DND-41 (cell line): ENCODE measurements at regions not wholly inside any gene's neighbourhood (a gene's known extent, or its start where the extent isn't known, plus 50 kb on each side); places are given as distances from the start of the nearest gene placed in this dataset.
"Not testable (repeated sequence)": the region's sequence is repeated elsewhere in the genome, so short reads cannot be mapped to it uniquely, and the experiment has no call there.

Source experiments
- ATAC-seq: fragments of 200-7000 bp; cut with Tn5 transposase; 3 replicates; pipeline ENCODE4 v1.9.1; 2021; ENCODE audit warnings: low read depth; ENCODE audit not compliant: insufficient read depth
- DNase-seq: peaks from one replicate; pipeline ENCODE4 v3.0.0-alpha.2; 2020
- H2AFZ ChIP-seq: 2 replicates; pipeline ENCODE4 v1.6.0; 2012; ENCODE audit warnings: low read depth, low read length
- H3K27ac ChIP-seq: 2 replicates; pipeline ENCODE4 v1.5.1; 2012; ENCODE audit warnings: low read length, inconsistent platforms
- H3K27me3 ChIP-seq: fragments of 200-600 bp; sonication (generic); 2 replicates; pipeline ENCODE4 v1.6.0; 2012; ENCODE audit warnings: low read length, mild to moderate bottlenecking, inconsistent platforms; ENCODE audit not compliant: insufficient read depth, poor library complexity
- H3K36me3 ChIP-seq: 2 replicates; pipeline ENCODE4 v1.5.1; 2012; ENCODE audit warnings: low read length, inconsistent platforms; ENCODE audit not compliant: insufficient read depth
- H3K4me1 ChIP-seq: 2 replicates; pipeline ENCODE4 v1.5.1; 2012; ENCODE audit warnings: mild to moderate bottlenecking, low read length; ENCODE audit not compliant: insufficient read depth
- H3K4me2 ChIP-seq: 2 replicates; pipeline ENCODE4 v1.6.0; 2012; ENCODE audit warnings: mild to moderate bottlenecking, moderate library complexity, low read length, inconsistent platforms; ENCODE audit not compliant: insufficient read depth
- H3K4me3 ChIP-seq, 2 experiments: fragments of 200-600 bp in 1 of 2; shearing (Covaris generic) in 1 of 2; 2 replicates each; pipeline ENCODE4 v1.5.1; 2012 to 2016; ENCODE audit warnings: inconsistent platforms in 2 of 2, low read length in 2 of 2, mild to moderate bottlenecking in 2 of 2, low read depth in 1 of 2, moderate library complexity in 1 of 2
- H3K79me2 ChIP-seq: 2 replicates; pipeline ENCODE4 v1.6.0; 2012; ENCODE audit warnings: low read length, inconsistent platforms; ENCODE audit not compliant: insufficient read depth
- H3K9ac ChIP-seq: 2 replicates; pipeline ENCODE4 v1.6.0; 2012; ENCODE audit warnings: low read depth, mild to moderate bottlenecking, inconsistent platforms, low read length, moderate library complexity
- H3K9me3 ChIP-seq: 2 replicates; pipeline ENCODE4 v1.5.1; 2012; ENCODE audit warnings: low read length, moderate library complexity, mild to moderate bottlenecking, inconsistent platforms; ENCODE audit not compliant: insufficient read depth, severe bottlenecking
- H4K20me1 ChIP-seq: 2 replicates; pipeline ENCODE4 v1.6.0; 2012; ENCODE audit warnings: low read length; ENCODE audit not compliant: insufficient read depth
- EZH2 ChIP-seq: IDR thresholded peaks from 3 replicates; pipeline ENCODE4 v1.6.1; 2012; ENCODE audit warnings: borderline replicate concordance, low read depth, mild to moderate bottlenecking, moderate library complexity, low read length, inconsistent platforms; ENCODE audit not compliant: severe bottlenecking
- TF ChIP-seq, protein P1 (sequence below): IDR thresholded peaks from 2 replicates; pipeline ENCODE4 v1.5.1; 2012; ENCODE audit warnings: borderline replicate concordance, low read length, moderate library complexity, mild to moderate bottlenecking; ENCODE audit not compliant: poor library complexity, severe bottlenecking; ENCODE audit errors: extremely low read depth

DNA sequence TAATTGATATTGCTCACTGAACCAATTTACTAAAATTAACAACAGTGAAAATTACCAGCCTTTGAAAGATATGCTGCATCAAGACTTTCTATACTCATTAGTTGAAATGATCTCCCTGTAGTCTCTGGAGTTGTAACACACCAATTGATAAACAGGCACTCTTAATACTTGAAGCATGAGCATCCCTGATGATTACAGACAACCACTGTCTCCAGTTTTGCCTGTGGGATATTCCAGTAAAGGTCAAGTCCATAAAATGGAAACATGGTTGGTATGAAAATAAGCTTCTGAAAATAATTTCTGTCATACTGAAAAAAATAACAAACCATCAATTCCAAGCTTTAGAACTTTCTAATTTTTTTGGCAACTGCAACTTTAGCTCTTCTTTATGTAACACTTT lies 405.8 kb downstream of the SPRY2 start:
- ATAC-seq (no peak), DNase-seq (no peak)
- Histone ChIP-seq H3K9me3 (no peaks in the 10 kb centered on the region), H4K20me1 (no peaks in the 10 kb centered on the region), H3K4me3 (no peak overlapping the region), H3K4me1 (no peaks in the 10 kb centered on the region), H3K27me3 (no peaks in the 10 kb centered on the region), H3K36me3 (no peaks in the 10 kb centered on the region), H3K9ac (no peak overlapping the region), H3K79me2 (no peaks in the 10 kb centered on the region), H3K4me2 (no peak overlapping the region), H3K27ac (no peak overlapping the region), H2AFZ (no peak overlapping the region)
- no peak for TF ChIP-seq EZH2
- TF ChIP-seq, protein P1, sequence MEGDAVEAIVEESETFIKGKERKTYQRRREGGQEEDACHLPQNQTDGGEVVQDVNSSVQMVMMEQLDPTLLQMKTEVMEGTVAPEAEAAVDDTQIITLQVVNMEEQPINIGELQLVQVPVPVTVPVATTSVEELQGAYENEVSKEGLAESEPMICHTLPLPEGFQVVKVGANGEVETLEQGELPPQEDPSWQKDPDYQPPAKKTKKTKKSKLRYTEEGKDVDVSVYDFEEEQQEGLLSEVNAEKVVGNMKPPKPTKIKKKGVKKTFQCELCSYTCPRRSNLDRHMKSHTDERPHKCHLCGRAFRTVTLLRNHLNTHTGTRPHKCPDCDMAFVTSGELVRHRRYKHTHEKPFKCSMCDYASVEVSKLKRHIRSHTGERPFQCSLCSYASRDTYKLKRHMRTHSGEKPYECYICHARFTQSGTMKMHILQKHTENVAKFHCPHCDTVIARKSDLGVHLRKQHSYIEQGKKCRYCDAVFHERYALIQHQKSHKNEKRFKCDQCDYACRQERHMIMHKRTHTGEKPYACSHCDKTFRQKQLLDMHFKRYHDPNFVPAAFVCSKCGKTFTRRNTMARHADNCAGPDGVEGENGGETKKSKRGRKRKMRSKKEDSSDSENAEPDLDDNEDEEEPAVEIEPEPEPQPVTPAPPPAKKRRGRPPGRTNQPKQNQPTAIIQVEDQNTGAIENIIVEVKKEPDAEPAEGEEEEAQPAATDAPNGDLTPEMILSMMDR: no peak

DNA sequence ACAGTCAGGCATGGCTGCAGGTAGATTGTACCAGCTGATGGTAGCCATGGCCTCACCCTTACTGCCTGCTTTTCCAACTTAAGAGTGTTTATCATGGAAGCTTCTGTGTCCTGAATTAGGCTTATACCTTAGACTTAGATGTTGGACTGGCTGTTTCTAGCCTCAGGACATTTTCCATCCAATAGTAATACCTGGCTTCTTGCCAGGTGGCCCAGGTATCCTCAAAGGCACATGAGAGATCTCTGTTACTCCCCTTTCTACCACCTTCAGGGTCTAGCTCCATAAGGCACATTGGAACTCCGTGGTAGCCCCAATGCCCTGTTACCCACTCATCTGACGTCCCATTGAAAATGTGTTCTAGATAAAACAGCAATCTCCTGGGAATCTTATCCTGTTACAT lies 407.5 kb downstream of the SPRY2 start:
- DNase-seq: no peak
- Histone ChIP-seq H3K4me1 (no peaks in the 10 kb centered on the region), H3K4me3 (no peak overlapping the region), H3K4me2 (no peak overlapping the region), H3K9ac (no peak overlapping the region), H3K36me3 (no peaks in the 10 kb centered on the region), H3K27me3 (no peaks in the 10 kb centered on the region), H3K9me3 (no peaks in the 10 kb centered on the region), H3K79me2 (no peaks in the 10 kb centered on the region), H2AFZ (no peak overlapping the region), H4K20me1 (no peaks in the 10 kb centered on the region), H3K27ac (no peak overlapping the region)
- TF ChIP-seq, protein P1: no peak
- no peak for TF ChIP-seq EZH2
- ATAC-seq: no peak

DNA sequence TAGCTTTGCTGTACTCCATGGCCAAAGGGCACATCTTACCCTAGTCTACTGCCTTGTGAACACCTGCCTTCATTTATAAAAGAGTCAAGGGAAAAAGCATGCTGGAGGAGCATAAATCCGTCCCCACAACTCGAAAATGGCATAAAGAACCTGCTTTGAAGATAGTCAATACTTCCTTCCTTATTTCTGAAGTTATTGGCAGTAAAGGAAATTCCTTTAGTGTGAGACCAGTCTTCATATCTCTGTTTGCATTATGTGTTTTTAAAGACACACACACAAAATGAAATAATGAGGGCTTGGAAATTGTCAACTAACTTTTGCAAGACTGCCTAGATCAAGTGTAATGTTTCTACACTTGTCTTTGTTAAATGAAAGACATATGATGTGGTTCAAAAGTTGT lies 408.4 kb downstream of the SPRY2 start:
- Histone ChIP-seq H4K20me1 (no peaks in the 10 kb centered on the region), H3K27ac (no peak overlapping the region), H2AFZ (no peak overlapping the region), H3K4me2 (no peak overlapping the region), H3K27me3 (no peaks in the 10 kb centered on the region), H3K9me3 (no peaks in the 10 kb centered on the region), H3K4me1 (no peaks in the 10 kb centered on the region), H3K36me3 (no peaks in the 10 kb centered on the region), H3K9ac (no peak overlapping the region), H3K79me2 (no peaks in the 10 kb centered on the region), H3K4me3 (no peak overlapping the region)
- no peak for ATAC-seq
- TF ChIP-seq, protein P1: no peak
- no peak for TF ChIP-seq EZH2
- DNase-seq: no peak

DNA sequence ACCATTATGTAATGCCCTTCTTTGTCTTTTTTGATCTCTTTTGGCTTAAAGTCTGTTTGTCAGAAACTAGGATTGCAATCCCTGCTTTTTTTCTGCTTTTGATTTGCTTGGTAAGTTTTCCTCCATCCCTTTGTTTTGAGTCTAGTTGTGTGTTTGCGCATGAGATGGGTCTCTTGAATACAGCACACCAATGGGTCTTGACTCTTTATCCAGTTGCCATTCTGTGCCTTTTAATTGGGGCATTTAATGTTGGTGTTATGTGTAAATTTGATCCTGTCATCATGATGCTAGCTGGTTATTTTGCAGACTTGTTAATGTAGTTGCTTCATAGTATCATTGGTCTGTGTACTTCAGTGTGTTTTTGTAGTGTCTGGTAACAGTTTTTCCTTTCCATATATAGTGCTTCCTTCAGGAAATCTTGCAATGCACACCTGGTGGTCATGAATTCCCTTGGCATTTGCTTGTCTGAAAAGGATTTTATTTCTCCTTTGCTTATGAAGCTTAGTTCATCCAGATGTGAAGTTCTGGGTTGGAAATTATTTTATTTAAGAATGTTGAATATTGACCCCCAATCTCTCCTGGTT lies 416.9 kb downstream of the SPRY2 start:
- not testable (repeated sequence) for H3K79me2 ChIP-seq, ATAC-seq, DNase-seq, H3K9ac ChIP-seq, H3K27me3 ChIP-seq, H2AFZ ChIP-seq, H3K9me3 ChIP-seq, H3K36me3 ChIP-seq, H3K4me1 ChIP-seq, H3K4me2 ChIP-seq, H3K4me3 ChIP-seq, H3K27ac ChIP-seq, H4K20me1 ChIP-seq
